Activated B cell treated with CpG ODN at 0.5 μM for 24 hours (primary cell): ENCODE measurements at regions not wholly inside any gene's neighbourhood (a gene's known extent, or its start where the extent isn't known, plus 50 kb on each side); places are given as distances from the start of the nearest gene placed in this dataset.
"Not testable (repeated sequence)": the region's sequence is repeated elsewhere in the genome, so short reads cannot be mapped to it uniquely, and the experiment has no call there.

Experiments
- ATAC-seq: fragments of 200-7000 bp; cut with Tn5 transposase; one replicate; pipeline ENCODE4 v1.10.0; 2021; ENCODE audit warnings: low read depth, mild to moderate bottlenecking, moderate library complexity
- CTCF ChIA-PET: fragments of 350-600 bp; sonication (Branson Sonifier 250); formaldehyde crosslinking; loops from one replicate; lab custom pipeline; 2021; ENCODE audit warnings: antibody characterized with exemption; lab: Charles Lee
- POLR2A ChIA-PET: fragments of 350-600 bp; sonication (Branson Sonifier 250); formaldehyde crosslinking; loops from one replicate; lab custom pipeline; 2021; ENCODE audit warnings: antibody characterized with exemption; lab: Charles Lee
- DNase-seq: peaks from one replicate; pipeline ENCODE4 v3.0.0; 2022
- H3K27ac Mint-ChIP-seq: one replicate; pipeline ENCODE4 v1.8.0; 2020; ENCODE audit warnings: mixed read lengths
- H3K27me3 Mint-ChIP-seq: one replicate; pipeline ENCODE4 v1.8.0; 2021; ENCODE audit warnings: mixed read lengths
- H3K36me3 Mint-ChIP-seq: one replicate; pipeline ENCODE4 v1.8.0; 2021; ENCODE audit warnings: low read depth, mixed read lengths
- H3K4me1 Mint-ChIP-seq: one replicate; pipeline ENCODE4 v1.8.0; 2021; ENCODE audit warnings: mixed read lengths
- H3K4me3 Mint-ChIP-seq: one replicate; pipeline ENCODE4 v1.8.0; 2020; ENCODE audit warnings: mild to moderate bottlenecking, mixed read lengths
- H3K9me3 Mint-ChIP-seq: one replicate; pipeline ENCODE4 v1.8.0; 2020; ENCODE audit warnings: mixed read lengths
- CTCF ChIP-seq: fragments of 200-600 bp; IDR thresholded peaks from one replicate; pipeline ENCODE4 v1.8.0; 2022; ENCODE audit warnings: antibody characterized with exemption, mild to moderate bottlenecking
- intact Hi-C: fragments of 100-400 bp; cut with micrococcal nuclease; formaldehyde crosslinking; loops from one replicate; pipeline ENCODE4 v1.15.1; 2024

- TF ChIP-seq CTCF: no peak
- H3K4me1 Mint-ChIP-seq: no peaks in the 10 kb centered on the region
- H3K4me3 Mint-ChIP-seq: no peak overlapping the region
- peaks cover 15% of the 10 kb centered on the region for H3K27me3 Mint-ChIP-seq
- ATAC-seq: no peak
- DNase-seq: no peak
- intact Hi-C loops: no loop called here
- H3K9me3 Mint-ChIP-seq: peaks cover 3% of the 10 kb centered on the region
- POLR2A ChIA-PET: no interaction called here
- no peaks in the 10 kb centered on the region for H3K36me3 Mint-ChIP-seq
- no peak overlapping the region for H3K27ac Mint-ChIP-seq
- CTCF ChIA-PET: no interaction called here
These were observed 483.0 kb downstream of the MN1 start for GRCh38 chr22:27318516-27318915.

GRCh38 chr22:27323661-27324060 lies 477.9 kb downstream of the MN1 start:
- ChIA-PET CTCF (no interaction called here), POLR2A (no interaction called here)
- intact Hi-C loops: no loop called here
- ATAC-seq (no peak), DNase-seq (no peak)
- H3K4me1 Mint-ChIP-seq: no peaks in the 10 kb centered on the region
- no peaks in the 10 kb centered on the region for H3K36me3 Mint-ChIP-seq
- no peak overlapping the region for H3K27ac Mint-ChIP-seq
- H3K9me3 Mint-ChIP-seq: peaks cover 3% of the 10 kb centered on the region
- no peak overlapping the region for H3K4me3 Mint-ChIP-seq
- H3K27me3 Mint-ChIP-seq: peaks cover 8% of the 10 kb centered on the region
- no peak for TF ChIP-seq CTCF

- ATAC-seq, H3K27ac Mint-ChIP-seq, H3K36me3 Mint-ChIP-seq, CTCF ChIA-PET, DNase-seq, H3K27me3 Mint-ChIP-seq, H3K4me3 Mint-ChIP-seq, POLR2A ChIA-PET, H3K4me1 Mint-ChIP-seq, H3K9me3 Mint-ChIP-seq, intact Hi-C loops: not testable (repeated sequence)
These were observed 476.6 kb downstream of the MN1 start for GRCh38 chr22:27324908-27325307.

GRCh38 chr22:27327497-27327896 lies 474.1 kb downstream of the MN1 start:
- no peak for DNase-seq
- Mint-ChIP-seq H3K36me3 (no peaks in the 10 kb centered on the region), H3K27me3 (peaks cover 18% of the 10 kb centered on the region), H3K27ac (no peak overlapping the region), H3K4me1 (peaks cover 2% of the 10 kb centered on the region), H3K9me3 (no peaks in the 10 kb centered on the region), H3K4me3 (no peak overlapping the region)
- CTCF ChIA-PET: no interaction called here
- intact Hi-C loops: no loop called here
- POLR2A ChIA-PET: no interaction called here
- TF ChIP-seq CTCF: no peak
- no peak for ATAC-seq

GRCh38 chr22:27327981-27328721 lies 473.4 kb downstream of the MN1 start:
- Mint-ChIP-seq H3K9me3 (no peaks in the 10 kb centered on the region), H3K36me3 (no peaks in the 10 kb centered on the region), H3K4me1 (peaks cover 2% of the 10 kb centered on the region), H3K4me3 (no peak overlapping the region), H3K27me3 (peaks cover 14% of the 10 kb centered on the region), H3K27ac (no peak overlapping the region)
- ATAC-seq (no peak), DNase-seq (no peak)
- ChIA-PET POLR2A (no interaction called here), CTCF (no interaction called here)
- TF ChIP-seq CTCF: no peak
- intact Hi-C loops: no loop called here
